Hypothalamus (tissue), 51 donors: ENCODE measurements at regions not wholly inside any gene's neighbourhood (a gene's known extent, or its start where the extent isn't known, plus 50 kb on each side); places are given as distances from the start of the nearest gene placed in this dataset.
"Not testable (repeated sequence)": the region's sequence is repeated elsewhere in the genome, so short reads cannot be mapped to it uniquely, and the experiment has no call there.

ENCODE experiments used
- DNase-seq, 51 donors: peaks; one replicate each; lab custom pipeline; 2025; lab: John Stamatoyannopoulos, UW

- not testable (repeated sequence) for DNase-seq
Measured at GRCh38 chr7:6986892-6987291, 160.8 kb upstream of the CCZ1B start.

- not testable (repeated sequence) for DNase-seq
Measured at GRCh38 chr7:6988608-6989007, 162.5 kb upstream of the CCZ1B start.

- DNase-seq: not testable (repeated sequence)
Measured at GRCh38 chr7:6989968-6990367, 163.9 kb upstream of the CCZ1B start.

DNA sequence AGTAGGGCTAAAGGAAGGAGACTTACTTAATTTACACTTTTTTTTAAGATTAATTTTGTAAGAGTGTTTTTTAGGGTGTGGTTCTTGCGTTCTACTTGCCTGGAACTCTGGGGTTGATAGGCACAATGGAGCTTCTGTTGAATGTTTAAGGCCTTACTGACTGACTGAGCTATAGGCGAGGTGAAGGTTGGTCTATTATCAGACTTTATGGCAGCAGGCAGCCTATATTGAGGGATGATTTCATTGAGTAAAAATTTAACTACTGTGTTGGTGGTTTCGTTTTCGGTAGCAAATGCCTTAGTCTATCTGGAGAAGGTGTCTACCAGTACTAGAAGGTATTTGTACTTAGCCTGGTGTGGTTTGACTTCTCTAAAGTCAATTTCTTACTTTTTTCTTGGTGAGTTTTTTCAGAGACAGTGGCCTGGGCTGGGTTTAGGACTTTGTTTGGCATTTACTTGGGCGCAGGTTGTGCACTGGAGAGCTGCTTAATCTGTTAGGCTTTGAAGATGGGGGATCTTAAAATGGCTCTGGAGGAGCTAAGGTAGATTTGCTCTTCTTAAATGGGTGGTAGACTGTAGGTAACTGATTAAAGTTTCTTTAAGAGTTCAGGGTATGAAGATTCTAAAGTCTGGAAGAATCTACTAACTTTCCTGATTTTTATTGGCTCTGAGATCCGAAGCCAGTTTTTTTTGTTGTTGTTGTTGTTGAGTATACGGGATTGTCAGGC, 164.5 kb upstream of the CCZ1B start:
- not testable (repeated sequence) for DNase-seq

DNA sequence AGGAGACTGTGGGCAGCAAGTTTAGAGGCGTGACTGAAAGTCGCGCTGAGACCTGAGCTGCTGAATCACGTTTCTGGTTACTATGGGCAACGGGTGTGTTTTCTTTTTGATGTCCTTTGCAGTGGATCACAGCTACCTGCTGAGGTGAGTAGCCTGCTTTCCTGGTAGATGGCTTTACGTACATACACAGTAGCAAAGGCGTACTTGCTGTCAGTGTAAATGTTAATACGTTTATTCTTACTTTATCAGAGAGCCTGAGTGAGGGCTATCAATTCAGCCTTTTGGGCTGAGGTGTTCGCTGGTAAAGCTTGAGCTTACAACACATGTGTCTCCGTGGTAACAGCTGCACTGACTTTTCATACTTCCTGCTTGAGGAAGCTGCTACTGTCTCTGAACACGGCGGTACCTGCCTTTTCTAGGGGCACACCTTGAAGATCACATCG, 165.1 kb upstream of the CCZ1B start:
- DNase-seq: peak in 2 of 51 donors; percentile 1 to 15

DNA sequence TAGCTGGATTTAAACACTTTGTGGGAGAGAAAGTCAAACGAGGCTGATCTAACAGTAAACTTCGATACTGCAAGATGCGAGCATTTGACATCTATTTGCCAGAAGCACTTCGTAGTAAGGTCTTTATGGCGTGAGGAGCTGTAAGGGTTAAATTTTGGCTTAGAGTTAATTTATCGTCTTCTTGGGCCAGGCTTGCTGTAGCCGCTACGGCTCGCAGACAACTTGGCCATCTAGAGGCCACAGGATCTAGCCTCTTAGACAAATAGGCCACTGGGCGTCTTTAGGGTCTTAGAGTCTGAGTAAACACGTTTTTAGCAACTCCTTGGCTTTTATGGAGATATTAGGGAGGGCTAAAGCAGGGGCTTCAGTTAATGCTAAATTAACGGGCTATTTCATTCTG, 165.6 kb upstream of the CCZ1B start:
- DNase-seq: not testable (repeated sequence)

GRCh38 chr7:6992133-6992532, 166.1 kb upstream of the CCZ1B start:
- DNase-seq: not testable (repeated sequence)

DNA sequence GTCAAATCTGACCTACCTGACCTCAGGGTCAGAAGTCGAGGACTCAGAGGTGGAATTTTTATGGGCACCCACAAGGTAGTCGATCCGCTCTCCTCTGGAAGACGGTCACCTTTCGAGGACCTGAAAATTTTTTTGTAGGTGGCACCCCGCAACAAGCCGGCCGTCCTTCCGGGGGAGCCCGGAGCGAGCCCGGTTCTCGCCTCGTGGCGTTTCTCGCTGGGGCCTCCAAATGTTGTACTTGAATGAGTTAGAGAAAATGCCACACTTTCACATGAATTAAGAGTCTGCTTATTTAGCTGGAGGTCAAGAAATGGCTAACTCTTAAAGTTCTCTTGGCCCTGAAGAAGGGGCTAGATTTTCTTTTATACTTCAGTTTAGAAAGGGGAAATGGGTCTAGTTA, 169.0 kb upstream of the CCZ1B start:
- DNase-seq: not testable (repeated sequence)

GRCh38 chr7:6995493-6996289, 169.6 kb upstream of the CCZ1B start:
- not testable (repeated sequence) for DNase-seq

GRCh38 chr7:6999067-6999666, 173.1 kb upstream of the CCZ1B start:
- not testable (repeated sequence) for DNase-seq

GRCh38 chr7:7002418-7003062, 176.5 kb upstream of the CCZ1B start:
- no peak for DNase-seq

DNA sequence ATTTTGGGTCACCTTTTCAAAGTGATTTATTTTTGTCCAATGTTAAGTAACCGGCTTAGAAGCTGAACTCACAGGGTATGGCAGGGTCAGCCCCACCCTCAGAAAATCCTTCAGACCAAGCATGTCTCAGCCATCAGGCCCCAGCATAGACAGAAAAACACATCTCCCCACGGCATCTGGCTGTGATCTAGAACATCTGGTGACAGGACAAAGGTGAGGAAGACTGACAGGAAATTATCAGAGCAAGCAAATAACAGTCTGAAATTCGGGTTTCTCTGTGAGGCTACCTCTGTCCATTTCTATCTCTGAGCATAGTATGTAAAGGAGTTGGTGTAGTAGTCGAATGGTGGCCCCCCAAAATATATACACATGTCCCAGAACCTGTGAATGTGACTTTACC, 177.0 kb upstream of the C1GALT1 start:
- DNase-seq: no peak

- not testable (repeated sequence) for DNase-seq
Measured at GRCh38 chr7:7005949-7006348, 176.4 kb upstream of the C1GALT1 start.

- DNase-seq: not testable (repeated sequence)
Measured at GRCh38 chr7:7011241-7011640, 171.1 kb upstream of the C1GALT1 start.

- not testable (repeated sequence) for DNase-seq
Measured at GRCh38 chr7:7011751-7012150, 170.6 kb upstream of the C1GALT1 start.

DNA sequence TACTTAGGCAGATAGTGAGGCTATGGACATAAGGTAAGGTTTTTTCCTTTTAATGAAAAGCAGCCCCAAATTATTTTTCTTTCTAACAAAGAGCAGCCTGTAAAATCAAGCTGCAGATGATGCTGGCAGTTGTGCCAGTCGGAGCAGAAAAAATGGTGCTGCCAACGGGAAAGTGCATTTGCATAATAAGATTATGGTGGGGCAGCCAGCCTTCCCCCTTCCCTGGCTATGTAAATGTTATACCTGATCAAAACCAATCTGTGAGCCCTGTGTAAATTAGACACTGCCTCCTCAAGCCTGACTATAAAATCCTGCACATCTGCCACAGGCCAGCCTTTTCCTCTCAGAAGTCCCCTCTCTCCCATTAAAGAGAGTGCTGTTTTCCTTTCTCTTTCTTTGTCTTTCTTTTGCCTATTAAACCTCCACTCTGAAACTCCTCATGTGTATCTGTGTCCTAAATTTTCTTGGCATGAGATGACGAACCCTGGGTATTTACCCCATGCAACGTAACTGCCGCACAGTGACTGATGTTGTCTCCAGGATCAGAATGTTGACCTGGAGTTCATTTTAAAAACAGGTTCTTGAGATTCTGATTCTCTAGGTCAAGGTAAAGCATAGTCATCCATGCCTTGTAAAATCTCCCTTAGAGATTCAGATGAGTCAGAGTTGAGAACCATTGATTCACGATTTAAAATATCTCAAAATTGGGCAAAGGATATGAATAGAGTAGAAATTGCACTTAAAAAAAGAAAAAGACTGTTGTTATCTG, 167.3 kb upstream of the C1GALT1 start:
- DNase-seq: peak in 3 of 51 donors; percentile 1 to 10 (median 5)

DNA sequence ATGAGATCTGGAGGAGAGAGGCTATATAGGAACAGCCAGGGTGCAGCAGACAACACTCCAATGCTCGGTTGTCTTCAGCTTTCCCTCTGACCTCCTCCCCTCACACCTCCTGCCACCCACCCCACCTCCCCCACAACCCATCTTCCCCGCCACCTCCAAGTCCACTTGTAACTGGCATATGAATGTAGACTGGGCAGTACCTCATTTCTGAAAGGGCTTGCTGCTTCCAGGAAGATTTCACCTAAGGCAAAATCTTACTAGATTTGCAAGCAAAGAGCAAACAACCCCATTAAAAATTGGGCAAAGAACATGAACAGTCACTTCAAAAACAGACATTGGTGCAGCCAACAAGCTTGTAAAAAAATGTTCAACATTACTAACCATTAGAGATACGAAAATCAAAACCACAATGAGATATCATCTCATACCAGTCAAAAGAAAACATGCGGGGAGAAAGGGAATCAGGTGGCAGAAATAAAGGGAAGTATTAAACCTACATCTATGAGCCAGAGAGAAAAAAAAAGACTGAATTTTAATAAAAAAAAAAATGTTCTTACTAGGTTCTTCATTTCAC, 164.6 kb upstream of the C1GALT1 start:
- DNase-seq: no peak

DNA sequence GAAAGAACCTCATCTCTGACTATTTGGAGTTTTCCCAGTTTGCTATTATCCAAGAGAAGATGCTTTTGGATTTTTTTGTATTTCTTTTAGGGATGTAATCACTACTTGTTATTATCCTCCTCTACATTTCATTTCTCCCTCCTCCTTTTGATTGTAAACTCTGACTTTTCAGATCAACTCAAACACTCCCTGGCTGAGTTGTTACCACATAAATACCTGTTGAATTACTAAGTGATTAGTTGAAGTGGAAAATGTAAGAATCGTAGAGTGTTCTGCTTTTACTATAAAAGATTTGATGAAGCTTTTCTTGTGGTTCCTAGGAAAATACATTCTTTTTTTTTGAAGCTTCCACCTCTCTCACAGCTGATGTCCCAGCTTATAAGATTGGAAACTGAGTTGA, 164.1 kb upstream of the C1GALT1 start:
- DNase-seq: no peak

GRCh38 chr7:7032221-7032620, 150.1 kb upstream of the C1GALT1 start:
- DNase-seq: no peak

GRCh38 chr7:7035851-7036250, 146.5 kb upstream of the C1GALT1 start:
- DNase-seq: no peak
